Neural cell (in vitro differentiated cells): ENCODE measurements at regions not wholly inside any gene's neighbourhood (a gene's known extent, or its start where the extent isn't known, plus 50 kb on each side); places are given as distances from the start of the nearest gene placed in this dataset.

Experiments used
- CTCF ChIP-seq: fragments of 450-650 bp; IDR thresholded peaks from 2 replicates; pipeline ENCODE4 v1.5.1; 2014; ENCODE audit warnings: antibody characterized with exemption, mild to moderate bottlenecking, moderate library complexity; ENCODE audit not compliant: poor library complexity, severe bottlenecking
- EP300 ChIP-seq: fragments of 450-650 bp; conservative IDR thresholded peaks from 2 replicates; pipeline ENCODE4 v1.6.1; 2014; ENCODE audit warnings: antibody characterized with exemption, mild to moderate bottlenecking, moderate library complexity; ENCODE audit not compliant: poor library complexity, severe bottlenecking
- EZH2 ChIP-seq: fragments of 200-600, 300-800 bp; shearing (Covaris generic), sonication (generic); IDR thresholded peaks from 2 replicates; pipeline ENCODE4 v1.6.1; 2014; ENCODE audit warnings: antibody characterized with exemption, low read length, borderline replicate concordance, mild to moderate bottlenecking; ENCODE audit not compliant: insufficient read depth, poor library complexity, severe bottlenecking
- MXI1 ChIP-seq: fragments of 450-650 bp; conservative IDR thresholded peaks from 2 replicates; pipeline ENCODE4 v1.6.1; 2014; ENCODE audit warnings: antibody characterized with exemption, mild to moderate bottlenecking; ENCODE audit not compliant: poor library complexity, severe bottlenecking
- POLR2AphosphoS5 ChIP-seq: IDR thresholded peaks from 2 replicates; pipeline ENCODE4 v1.6.1; 2012
- RAD21 ChIP-seq: fragments of 450-650 bp; conservative IDR thresholded peaks from 2 replicates; pipeline ENCODE4 v1.6.1; 2014; ENCODE audit warnings: antibody characterized with exemption, mild to moderate bottlenecking, moderate library complexity
- SMC3 ChIP-seq: fragments of 450-650 bp; conservative IDR thresholded peaks from 2 replicates; pipeline ENCODE4 v1.6.1; 2014; ENCODE audit warnings: antibody characterized with exemption, mild to moderate bottlenecking, moderate library complexity; ENCODE audit not compliant: poor library complexity
- TAF1 ChIP-seq: IDR thresholded peaks from 2 replicates; pipeline ENCODE4 v1.6.1; 2012; ENCODE audit warnings: low read depth

- TF ChIP-seq CTCF = no peak
- TF ChIP-seq POLR2AphosphoS5 = no peak
- no peak for TF ChIP-seq EZH2
- TF ChIP-seq MXI1 = no peak
- TF ChIP-seq RAD21 = no peak
- TF ChIP-seq SMC3 = no peak
- TF ChIP-seq EP300 = no peak
- TF ChIP-seq TAF1 = no peak
Observed at GRCh38 chr16:86277221-86277620, 233.1 kb upstream of the FOXF1 start.
